AG04450 (cell line): ENCODE measurements at regions not wholly inside any gene's neighbourhood (a gene's known extent, or its start where the extent isn't known, plus 50 kb on each side); places are given as distances from the start of the nearest gene placed in this dataset.

Experiments
- CTCF ChIA-PET: fragments of 300-600, 350-600 bp; formaldehyde crosslinking; extraction: SDS; loops from one replicate; lab custom pipeline; 2022; ENCODE audit warnings: antibody characterized with exemption, inconsistent platforms; lab: Charles Lee
- POLR2A ChIA-PET: fragments of 350-600 bp; formaldehyde crosslinking; extraction: SDS; loops from one replicate; lab custom pipeline; 2021; ENCODE audit warnings: antibody characterized with exemption, inconsistent platforms; lab: Yijun Ruan, JAX
- DNase-seq: peaks from one replicate; pipeline ENCODE4 v3.0.0-alpha.2; 2011; ENCODE audit warnings: low read depth, low spot score
- H3K27ac ChIP-seq: one replicate; pipeline ENCODE4 v1.5.1; 2012; ENCODE audit warnings: low read depth, low read length, control low read depth
- H3K27me3 ChIP-seq: one replicate; pipeline ENCODE4 v1.6.0; 2012; ENCODE audit warnings: low read length; ENCODE audit not compliant: control insufficient read depth, insufficient read depth
- H3K4me3 ChIP-seq: 2 replicates; pipeline ENCODE4 v1.5.1; 2011; ENCODE audit warnings: mild to moderate bottlenecking, low read depth, low read length, control low read depth
- H3K9me3 ChIP-seq: 2 replicates; pipeline ENCODE4 v1.5.1; 2012; ENCODE audit warnings: low read length; ENCODE audit not compliant: control insufficient read depth, insufficient read depth
- TF ChIP-seq, protein P1 (sequence below): IDR thresholded peaks from 2 replicates; pipeline ENCODE4 v1.5.1; 2011; ENCODE audit warnings: low read depth, low read length, control low read depth, inconsistent platforms

DNA sequence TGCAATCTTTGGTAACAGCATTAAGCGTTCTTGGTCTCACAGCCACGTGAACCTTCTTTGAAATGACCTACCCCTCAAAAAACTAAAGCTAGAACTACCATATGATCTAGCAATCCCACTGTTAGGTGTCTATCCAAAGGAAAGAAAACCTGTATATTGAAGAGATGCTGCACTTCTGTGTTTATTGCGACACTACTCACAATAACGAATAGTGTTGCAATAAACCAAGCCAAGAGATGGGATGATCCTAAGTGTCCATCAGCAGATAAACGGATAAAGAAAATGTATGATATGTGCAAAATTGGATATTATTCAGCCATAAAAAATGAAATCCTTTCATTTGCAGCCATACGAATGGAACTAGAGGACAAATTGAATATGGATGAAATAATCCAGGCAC is 637.9 kb downstream of the EFNB2 start:
- TF ChIP-seq, protein P1, sequence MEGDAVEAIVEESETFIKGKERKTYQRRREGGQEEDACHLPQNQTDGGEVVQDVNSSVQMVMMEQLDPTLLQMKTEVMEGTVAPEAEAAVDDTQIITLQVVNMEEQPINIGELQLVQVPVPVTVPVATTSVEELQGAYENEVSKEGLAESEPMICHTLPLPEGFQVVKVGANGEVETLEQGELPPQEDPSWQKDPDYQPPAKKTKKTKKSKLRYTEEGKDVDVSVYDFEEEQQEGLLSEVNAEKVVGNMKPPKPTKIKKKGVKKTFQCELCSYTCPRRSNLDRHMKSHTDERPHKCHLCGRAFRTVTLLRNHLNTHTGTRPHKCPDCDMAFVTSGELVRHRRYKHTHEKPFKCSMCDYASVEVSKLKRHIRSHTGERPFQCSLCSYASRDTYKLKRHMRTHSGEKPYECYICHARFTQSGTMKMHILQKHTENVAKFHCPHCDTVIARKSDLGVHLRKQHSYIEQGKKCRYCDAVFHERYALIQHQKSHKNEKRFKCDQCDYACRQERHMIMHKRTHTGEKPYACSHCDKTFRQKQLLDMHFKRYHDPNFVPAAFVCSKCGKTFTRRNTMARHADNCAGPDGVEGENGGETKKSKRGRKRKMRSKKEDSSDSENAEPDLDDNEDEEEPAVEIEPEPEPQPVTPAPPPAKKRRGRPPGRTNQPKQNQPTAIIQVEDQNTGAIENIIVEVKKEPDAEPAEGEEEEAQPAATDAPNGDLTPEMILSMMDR, result no peak
- H3K27me3 ChIP-seq, result no peaks in the 10 kb centered on the region
- H3K27ac ChIP-seq, result no peak overlapping the region
- no peak for DNase-seq
- no peak overlapping the region for H3K4me3 ChIP-seq
- no peaks in the 10 kb centered on the region; the same call in 1 of the 2 replicates for H3K9me3 ChIP-seq
- ChIA-PET CTCF (no interaction called here), POLR2A (no interaction called here)

DNA sequence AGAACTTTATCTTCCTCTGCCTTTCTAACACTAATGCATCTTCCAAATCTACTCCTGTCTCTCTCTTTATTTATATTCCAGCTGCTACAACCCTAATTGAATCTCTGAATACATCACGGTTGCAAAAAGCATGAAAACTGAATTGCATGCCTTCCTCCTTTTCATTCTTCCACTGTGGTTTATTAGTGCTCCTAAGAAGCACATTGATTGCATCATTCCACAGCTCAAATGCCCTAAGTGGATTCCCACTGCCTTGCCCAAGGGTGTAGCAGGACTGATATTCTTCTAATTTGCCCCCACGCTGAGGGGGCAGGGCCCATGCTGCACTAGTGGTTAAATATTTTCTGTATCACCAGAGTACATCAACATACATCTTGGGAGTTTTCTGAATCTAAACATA is 640.8 kb downstream of the EFNB2 start:
- Histone ChIP-seq H3K27ac (no peak overlapping the region), H3K9me3 (no peaks in the 10 kb centered on the region; the same call in 1 of the 2 replicates), H3K27me3 (no peaks in the 10 kb centered on the region), H3K4me3 (no peak overlapping the region)
- CTCF ChIA-PET, result no interaction called here
- POLR2A ChIA-PET, result no interaction called here
- TF ChIP-seq, protein P1, result no peak
- DNase-seq, result no peak

DNA sequence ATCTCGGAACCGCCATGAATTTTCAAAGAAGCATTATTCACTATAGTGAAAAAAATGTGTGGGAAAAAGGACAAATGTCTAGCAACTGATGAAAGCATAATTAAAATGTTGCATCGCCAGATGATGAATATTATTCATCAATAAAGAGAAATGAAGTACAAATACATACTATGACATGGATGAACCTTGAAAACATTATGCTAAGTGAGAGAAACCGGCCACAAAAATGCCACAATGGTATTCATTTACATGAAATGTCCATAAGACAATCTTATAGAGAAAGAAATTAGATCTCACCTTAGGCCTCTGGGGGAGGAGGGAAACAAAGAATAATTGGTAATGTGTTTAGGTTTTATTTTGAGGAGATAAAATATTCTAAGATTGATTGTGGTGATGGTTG is 645.0 kb downstream of the EFNB2 start:
- ChIA-PET POLR2A (no interaction called here), CTCF (no interaction called here)
- H3K27me3 ChIP-seq, result no peaks in the 10 kb centered on the region
- DNase-seq, result no peak
- no peak overlapping the region for H3K4me3 ChIP-seq
- TF ChIP-seq, protein P1, result no peak
- no peak overlapping the region for H3K27ac ChIP-seq
- no peaks in the 10 kb centered on the region for H3K9me3 ChIP-seq

DNA sequence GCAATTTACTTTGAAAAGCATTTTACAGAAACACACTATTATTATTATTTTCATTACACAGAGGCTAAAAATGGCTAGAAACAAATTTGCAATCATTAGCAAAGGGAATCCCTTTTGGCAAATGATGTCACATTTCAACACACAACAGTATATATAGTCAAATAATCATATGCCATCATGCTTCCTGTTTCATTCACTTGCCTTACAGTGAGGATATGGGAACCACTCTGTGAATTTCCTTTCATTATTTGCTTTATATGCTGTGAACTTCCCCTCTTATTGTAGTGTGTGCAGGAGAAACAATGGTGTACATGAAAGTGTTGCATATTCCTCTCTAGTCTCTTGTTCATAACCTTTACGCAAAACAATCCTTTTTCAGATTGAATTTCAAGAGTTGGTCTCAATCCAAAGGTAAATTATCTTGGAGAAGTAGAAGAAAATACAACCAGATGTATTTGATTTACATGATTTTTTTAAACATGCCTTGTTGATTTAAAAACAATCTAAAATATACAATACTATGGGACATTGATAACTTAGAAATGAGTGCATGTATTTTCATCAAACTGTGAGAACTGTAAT is 657.3 kb downstream of the EFNB2 start:
- CTCF ChIA-PET, result no interaction called here
- Histone ChIP-seq H3K27ac (no peak overlapping the region), H3K4me3 (no peak overlapping the region), H3K9me3 (no peaks in the 10 kb centered on the region), H3K27me3 (no peaks in the 10 kb centered on the region)
- TF ChIP-seq, protein P1, result no peak
- POLR2A ChIA-PET, result no interaction called here
- DNase-seq, result no peak

DNA sequence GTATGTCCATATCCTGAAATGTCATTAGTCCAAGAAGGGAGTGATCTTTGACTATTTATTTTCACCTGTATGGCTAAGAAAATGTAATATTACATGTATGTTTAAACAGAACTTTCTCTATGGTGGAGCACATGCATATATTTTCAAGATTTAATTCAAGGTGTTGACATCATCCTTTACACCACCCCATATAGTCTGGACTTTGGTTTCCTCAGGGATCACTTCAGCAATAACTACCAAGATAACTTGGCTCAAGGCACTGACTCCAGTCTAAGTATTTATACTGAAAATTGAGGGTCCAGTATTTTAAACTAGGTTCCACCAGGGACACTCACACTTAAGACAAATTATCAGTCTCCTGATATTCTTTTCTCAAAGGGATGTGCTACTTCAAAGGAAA is 660.6 kb downstream of the EFNB2 start:
- CTCF ChIA-PET, result no interaction called here
- no peak for DNase-seq
- Histone ChIP-seq H3K4me3 (no peak overlapping the region), H3K9me3 (no peaks in the 10 kb centered on the region), H3K27ac (no peak overlapping the region), H3K27me3 (no peaks in the 10 kb centered on the region)
- TF ChIP-seq, protein P1, result no peak
- POLR2A ChIA-PET, result no interaction called here
